ENCODE measurements at regions not wholly inside any gene's neighbourhood (a gene's known extent, or its start where the extent isn't known, plus 50 kb on each side); places are given as distances from the start of the nearest gene placed in this dataset.

- Histone ChIP-seq H3K36me3 (ENCODE audit: control insufficient read depth in 2 of 2, insufficient read depth in 1 of 2, low read length in 2 of 2) (peaks cover 0 to 12% of the 10 kb centered on the region in 2 experiments; a peak in 2 of 3 replicates), H3K9me3 (ENCODE audit: control insufficient read depth, insufficient read depth, low read depth, low read length) (no peaks in the 10 kb centered on the region; the same call in 1 of the 2 replicates), H3K4me1 (ENCODE audit: control insufficient read depth, insufficient read depth, low read length) (peaks cover 4% of the 10 kb centered on the region; the same call in 1 of the 2 replicates), H3K4me3 (ENCODE audit: low read depth, low read length) (no peak overlapping the region), H3K27ac (ENCODE audit: extremely low read depth, low read depth, low read length) (no peak overlapping the region)
- CTCF ChIA-PET, result interaction anchor here (0.7 to 2.0 kb wide), 3 partner anchors 10 to 83 kb away, joined by 4 to 6 read pairs (median 4); no protein-coding TSS in a partner anchor
- POLR2A ChIA-PET, result no interaction called here
- no peak for TF ChIP-seq TRIM28 (IDR thresholded peaks at IDR 0.05; ENCODE audit: borderline replicate concordance, low read length)
- no peak for TF ChIP-seq ZNF2 (tag by site-specific recombination; IDR thresholded peaks at IDR 0.05)
- TF ChIP-seq ZNF830 (tag by site-specific recombination; IDR thresholded peaks at IDR 0.05; ENCODE audit: low read depth), result no peak
- no peak for TF ChIP-seq ZNF660 (tag by site-specific recombination; IDR thresholded peaks at IDR 0.05)
- TF ChIP-seq ZNF670 (tag by site-specific recombination; IDR thresholded peaks at IDR 0.05; ENCODE audit: low read depth), result no peak
- TF ChIP-seq HOXD13 (CRISPR knock-in tag; IDR thresholded peaks at IDR 0.05; ENCODE audit: borderline replicate concordance), result no peak
- TF ChIP-seq OSR2 (tag by site-specific recombination; IDR thresholded peaks at IDR 0.05), result no peak
Measured at GRCh38 chr18:46256078-46256477, 151.9 kb downstream of the HAUS1 start.

GRCh38 chr18:46257366-46257765 is 153.2 kb downstream of the HAUS1 start:
- no peaks in the 10 kb centered on the region; the same call in 1 of the 2 replicates for H3K9me3 ChIP-seq (ENCODE audit: control insufficient read depth, insufficient read depth, low read depth, low read length)
- no peak overlapping the region for H3K27ac ChIP-seq (ENCODE audit: extremely low read depth, low read depth, low read length)
- H3K36me3 ChIP-seq (ENCODE audit: control insufficient read depth in 2 of 2, insufficient read depth in 1 of 2, low read length in 2 of 2), result peaks cover 0 to 12% of the 10 kb centered on the region in 2 experiments; a peak in 2 of 3 replicates
- H3K4me3 ChIP-seq (ENCODE audit: low read depth, low read length), result no peak overlapping the region
- peaks cover 3% of the 10 kb centered on the region; the same call in 1 of the 2 replicates for H3K4me1 ChIP-seq (ENCODE audit: control insufficient read depth, insufficient read depth, low read length)
- POLR2A ChIA-PET, result no interaction called here
- CTCF ChIA-PET, result interaction anchor here (0.6 to 2.0 kb wide), 5 partner anchors 16 to 1041 kb away, joined by 4 to 9 read pairs (median 5); no protein-coding TSS in a partner anchor
- TF ChIP-seq GLI2 (tag by site-specific recombination; IDR thresholded peaks at IDR 0.05; ENCODE audit: borderline replicate concordance, low read depth), result no peak
- TF ChIP-seq ZNF2 (tag by site-specific recombination; IDR thresholded peaks at IDR 0.05), result no peak
- no peak for TF ChIP-seq REST (tag by site-specific recombination; IDR thresholded peaks at IDR 0.05)
- TF ChIP-seq ZNF76 (tag by site-specific recombination; IDR thresholded peaks at IDR 0.05; ENCODE audit: borderline replicate concordance, low read depth), result no peak
- no peak for TF ChIP-seq GLIS1 (tag by site-specific recombination; IDR thresholded peaks at IDR 0.05)
- no peak for TF ChIP-seq ZNF266 (tag by site-specific recombination; IDR thresholded peaks at IDR 0.05; ENCODE audit: low read depth)
- no peak for TF ChIP-seq ZNF626 (tag by site-specific recombination; IDR thresholded peaks at IDR 0.05)
- TF ChIP-seq ZNF548 (tag by site-specific recombination; IDR thresholded peaks at IDR 0.05), result no peak
- TF ChIP-seq ZBTB20 (tag by site-specific recombination; IDR thresholded peaks at IDR 0.05), result no peak
- no peak for TF ChIP-seq ZNF174 (tag by site-specific recombination; IDR thresholded peaks at IDR 0.05)
- no peak for TF ChIP-seq ZNF518A (tag by site-specific recombination; conservative IDR thresholded peaks at IDR 0.05; ENCODE audit: low read depth)
- no peak for TF ChIP-seq SALL2 (tag by site-specific recombination; IDR thresholded peaks at IDR 0.05; ENCODE audit: borderline replicate concordance)
- TF ChIP-seq ZNF311 (tag by site-specific recombination; IDR thresholded peaks at IDR 0.05; ENCODE audit: borderline replicate concordance), result no peak
- no peak for TF ChIP-seq ZNF324 (tag by site-specific recombination; IDR thresholded peaks at IDR 0.05)
- no peak for TF ChIP-seq ZNF132 (tag by site-specific recombination; IDR thresholded peaks at IDR 0.05; ENCODE audit: borderline replicate concordance)
- no peak for TF ChIP-seq ZNF549 (tag by site-specific recombination; IDR thresholded peaks at IDR 0.05)
- no peak for TF ChIP-seq MZF1 (tag by site-specific recombination; IDR thresholded peaks at IDR 0.05; ENCODE audit: borderline replicate concordance)
- no peak for TF ChIP-seq ZNF202 (tag by site-specific recombination; IDR thresholded peaks at IDR 0.05; ENCODE audit: borderline replicate concordance)
